DMS 273 (cell line): ENCODE measurements at regions not wholly inside any gene's neighbourhood (a gene's known extent, or its start where the extent isn't known, plus 50 kb on each side); places are given as distances from the start of the nearest gene placed in this dataset.

Experiments used
- DNase-seq: peaks from one replicate; lab custom pipeline; 2025; ENCODE audit not compliant: unreplicated experiment; lab: John Stamatoyannopoulos, UW

- no peak for DNase-seq
Observed at GRCh38 chr3:72312339-72312738, 527.4 kb upstream of the PROK2 start.

GRCh38 chr3:72311425-72311824, 526.5 kb upstream of the PROK2 start:
- no peak for DNase-seq

GRCh38 chr3:72310419-72311380, 525.8 kb upstream of the PROK2 start:
- DNase-seq, result peak; percentile 57

GRCh38 chr3:72309661-72310418, 524.9 kb upstream of the PROK2 start:
- DNase-seq, result no peak

- DNase-seq, result no peak
Observed at GRCh38 chr3:72308641-72309040, 523.7 kb upstream of the PROK2 start.

- DNase-seq, result no peak
Observed at GRCh38 chr3:72307438-72308115, 522.6 kb upstream of the PROK2 start.

GRCh38 chr3:72306800-72307341, 521.9 kb upstream of the PROK2 start:
- DNase-seq, result peak; percentile 90

GRCh38 chr3:72303926-72304325, 519.0 kb upstream of the PROK2 start:
- DNase-seq, result peak; percentile 79

GRCh38 chr3:72301779-72302178, 516.8 kb upstream of the PROK2 start:
- no peak for DNase-seq

GRCh38 chr3:72300621-72301020, 515.7 kb upstream of the PROK2 start:
- DNase-seq, result no peak

- no peak for DNase-seq
Observed at GRCh38 chr3:72299823-72300222, 514.9 kb upstream of the PROK2 start.

- DNase-seq, result no peak
Observed at GRCh38 chr3:72299321-72299802, 514.4 kb upstream of the PROK2 start.

GRCh38 chr3:72298201-72299152, 513.5 kb upstream of the PROK2 start:
- DNase-seq, result no peak

GRCh38 chr3:72297481-72297880, 512.5 kb upstream of the PROK2 start:
- no peak for DNase-seq

GRCh38 chr3:72296477-72297111, 511.6 kb upstream of the PROK2 start:
- DNase-seq, result no peak

GRCh38 chr3:72295962-72296450, 511.1 kb upstream of the PROK2 start:
- no peak for DNase-seq

- peak; percentile 48 for DNase-seq
Observed at GRCh38 chr3:72295276-72295961, 510.5 kb upstream of the PROK2 start.

- DNase-seq, result no peak
Observed at GRCh38 chr3:72290859-72291638, 506.1 kb upstream of the PROK2 start.
